GM12874 (cell line): ENCODE measurements at regions not wholly inside any gene's neighbourhood (a gene's known extent, or its start where the extent isn't known, plus 50 kb on each side); places are given as distances from the start of the nearest gene placed in this dataset.

Experiments
- CTCF ChIP-seq: IDR thresholded peaks from 2 replicates; pipeline ENCODE4 v1.5.1; 2011; ENCODE audit warnings: low read depth, mild to moderate bottlenecking, control low read depth, low read length, moderate library complexity; ENCODE audit not compliant: insufficient read depth

GRCh38 chr12:89225401-89225800 lies 126.9 kb downstream of the DUSP6 start:
- TF ChIP-seq CTCF: no peak

GRCh38 chr12:89217472-89217871 lies 134.8 kb downstream of the DUSP6 start:
- no peak for TF ChIP-seq CTCF

GRCh38 chr12:89216211-89216952 lies 135.9 kb downstream of the DUSP6 start:
- TF ChIP-seq CTCF: no peak

GRCh38 chr12:89215196-89215595 lies 137.1 kb downstream of the DUSP6 start:
- no peak for TF ChIP-seq CTCF

- TF ChIP-seq CTCF: no peak
Measured at GRCh38 chr12:89213747-89214146, 138.6 kb downstream of the DUSP6 start.

- no peak for TF ChIP-seq CTCF
Measured at GRCh38 chr12:89213139-89213538, 139.2 kb downstream of the DUSP6 start.

- no peak for TF ChIP-seq CTCF
Measured at GRCh38 chr12:89212339-89212771, 139.9 kb downstream of the DUSP6 start.
